ENCODE measurements at regions not wholly inside any gene's neighbourhood (a gene's known extent, or its start where the extent isn't known, plus 50 kb on each side); places are given as distances from the start of the nearest gene placed in this dataset.
A peak's percentile ranks its signal among the peaks of the same experiment; 100 is the strongest.

- DNase-seq = no peak
Observed at GRCh38 chr4:156493858-156494257, 477.7 kb downstream of the PDGFC start.

GRCh38 chr4:156487107-156487506 lies 484.5 kb downstream of the PDGFC start:
- no peak for DNase-seq

GRCh38 chr4:156481845-156482244 lies 489.8 kb downstream of the PDGFC start:
- DNase-seq = no peak

GRCh38 chr4:156477636-156478035 lies 494.0 kb downstream of the PDGFC start:
- no peak for DNase-seq

GRCh38 chr4:156476359-156476758 lies 495.2 kb downstream of the PDGFC start:
- peak; percentile 92 for DNase-seq

GRCh38 chr4:156475322-156475721 lies 496.3 kb downstream of the PDGFC start:
- peak; percentile 29 for DNase-seq

- DNase-seq = no peak
Observed at GRCh38 chr4:156473151-156473550, 498.4 kb downstream of the PDGFC start.

GRCh38 chr4:156472624-156473023 lies 499.0 kb downstream of the PDGFC start:
- no peak for DNase-seq

- no peak for DNase-seq
Observed at GRCh38 chr4:156459584-156459983, 505.9 kb upstream of the CTSO start.

- no peak for DNase-seq
Observed at GRCh38 chr4:156456830-156457229, 503.2 kb upstream of the CTSO start.

GRCh38 chr4:156443488-156443887 lies 489.8 kb upstream of the CTSO start:
- DNase-seq = no peak

- no peak for DNase-seq
Observed at GRCh38 chr4:156442912-156443311, 489.2 kb upstream of the CTSO start.

- no peak for DNase-seq
Observed at GRCh38 chr4:156439576-156440200, 486.0 kb upstream of the CTSO start.

- DNase-seq = no peak
Observed at GRCh38 chr4:156437666-156438065, 484.0 kb upstream of the CTSO start.

- DNase-seq = no peak
Observed at GRCh38 chr4:156422576-156422975, 468.9 kb upstream of the CTSO start.

GRCh38 chr4:156420623-156421022 lies 467.0 kb upstream of the CTSO start:
- DNase-seq = peak; percentile 6

- DNase-seq = no peak
Observed at GRCh38 chr4:156419080-156419685, 465.5 kb upstream of the CTSO start.

GRCh38 chr4:156414406-156414805 lies 460.7 kb upstream of the CTSO start:
- no peak for DNase-seq

GRCh38 chr4:156413239-156414135 lies 459.8 kb upstream of the CTSO start:
- no peak for DNase-seq

GRCh38 chr4:156411531-156411930 lies 457.9 kb upstream of the CTSO start:
- no peak for DNase-seq

GRCh38 chr4:156408749-156409148 lies 455.1 kb upstream of the CTSO start:
- DNase-seq = no peak

GRCh38 chr4:156401371-156401770 lies 447.7 kb upstream of the CTSO start:
- DNase-seq = no peak

GRCh38 chr4:156396534-156396933 lies 442.9 kb upstream of the CTSO start:
- no peak for DNase-seq

- no peak for DNase-seq
Observed at GRCh38 chr4:156391325-156391653, 437.6 kb upstream of the CTSO start.

Data from NCI-H226 (cell line).